ENCODE measurements at regions not wholly inside any gene's neighbourhood (a gene's known extent, or its start where the extent isn't known, plus 50 kb on each side); places are given as distances from the start of the nearest gene placed in this dataset.

- no peak for DNase-seq (ENCODE audit: low read depth)
These were observed 104.5 kb upstream of the LMO4 start for GRCh38 chr1:87224201-87224600.

GRCh38 chr1:87225171-87225570 is 103.5 kb upstream of the LMO4 start:
- no peak for DNase-seq (ENCODE audit: low read depth)

- no peak for DNase-seq (ENCODE audit: low read depth)
These were observed 102.3 kb upstream of the LMO4 start for GRCh38 chr1:87226341-87226760.

GRCh38 chr1:87227651-87228050 is 101.0 kb upstream of the LMO4 start:
- no peak for DNase-seq (ENCODE audit: low read depth)

GRCh38 chr1:87230501-87230900 is 98.2 kb upstream of the LMO4 start:
- DNase-seq (ENCODE audit: low read depth), result no peak

GRCh38 chr1:87231703-87232367 is 96.8 kb upstream of the LMO4 start:
- no peak for DNase-seq (ENCODE audit: low read depth)

- no peak for DNase-seq (ENCODE audit: low read depth)
These were observed 92.1 kb upstream of the LMO4 start for GRCh38 chr1:87236585-87236984.

- DNase-seq (ENCODE audit: low read depth), result no peak
These were observed 88.6 kb upstream of the LMO4 start for GRCh38 chr1:87239997-87240605.

GRCh38 chr1:87240661-87241285 is 87.9 kb upstream of the LMO4 start:
- no peak for DNase-seq (ENCODE audit: low read depth)

GRCh38 chr1:87242445-87243185 is 86.1 kb upstream of the LMO4 start:
- no peak for DNase-seq (ENCODE audit: low read depth)

- DNase-seq (ENCODE audit: low read depth), result no peak
These were observed 85.1 kb upstream of the LMO4 start for GRCh38 chr1:87243573-87243972.

GRCh38 chr1:87246436-87246835 is 82.2 kb upstream of the LMO4 start:
- DNase-seq (ENCODE audit: low read depth), result no peak

- no peak for DNase-seq (ENCODE audit: low read depth)
These were observed 78.9 kb upstream of the LMO4 start for GRCh38 chr1:87249803-87250202.

- no peak for DNase-seq (ENCODE audit: low read depth)
These were observed 78.3 kb upstream of the LMO4 start for GRCh38 chr1:87250336-87250735.

- no peak for DNase-seq (ENCODE audit: low read depth)
These were observed 76.3 kb upstream of the LMO4 start for GRCh38 chr1:87252406-87252805.

GRCh38 chr1:87262688-87263087 is 66.0 kb upstream of the LMO4 start:
- DNase-seq (ENCODE audit: low read depth), result no peak

GRCh38 chr1:87263281-87263680 is 65.4 kb upstream of the LMO4 start:
- DNase-seq (ENCODE audit: low read depth), result no peak

- no peak for DNase-seq (ENCODE audit: low read depth)
These were observed 64.9 kb upstream of the LMO4 start for GRCh38 chr1:87263785-87264184.

GRCh38 chr1:87264976-87265375 is 63.7 kb upstream of the LMO4 start:
- no peak for DNase-seq (ENCODE audit: low read depth)

- DNase-seq (ENCODE audit: low read depth), result no peak
These were observed 62.9 kb upstream of the LMO4 start for GRCh38 chr1:87265786-87266185.

- no peak for DNase-seq (ENCODE audit: low read depth)
These were observed 60.6 kb upstream of the LMO4 start for GRCh38 chr1:87268111-87268510.

GRCh38 chr1:87269921-87270320 is 58.8 kb upstream of the LMO4 start:
- DNase-seq (ENCODE audit: low read depth), result no peak

- DNase-seq (ENCODE audit: low read depth), result no peak
These were observed 55.4 kb upstream of the LMO4 start for GRCh38 chr1:87273291-87273690.

Measured in CMK (cell line).